IPS-NIHi11 (cell line): ENCODE measurements at regions not wholly inside any gene's neighbourhood (a gene's known extent, or its start where the extent isn't known, plus 50 kb on each side); places are given as distances from the start of the nearest gene placed in this dataset.

Experiments used
- DNase-seq: peaks from one replicate; pipeline ENCODE4 v3.0.0; 2012; ENCODE audit warnings: mixed read lengths, low spot score

- no peak for DNase-seq
Measured at GRCh38 chr17:51491416-51491815, 231.1 kb downstream of the UTP18 start.

- no peak for DNase-seq
Measured at GRCh38 chr17:51493206-51493605, 232.9 kb downstream of the UTP18 start.

GRCh38 chr17:51496378-51496777, 236.0 kb downstream of the UTP18 start:
- DNase-seq = no peak

GRCh38 chr17:51499897-51500296, 239.6 kb downstream of the UTP18 start:
- DNase-seq = no peak

- DNase-seq = no peak
Measured at GRCh38 chr17:51500454-51500853, 240.1 kb downstream of the UTP18 start.

GRCh38 chr17:51505450-51505849, 245.1 kb downstream of the UTP18 start:
- DNase-seq = no peak

GRCh38 chr17:51507444-51507843, 247.1 kb downstream of the UTP18 start:
- no peak for DNase-seq

GRCh38 chr17:51508048-51508447, 247.7 kb downstream of the UTP18 start:
- no peak for DNase-seq

- no peak for DNase-seq
Measured at GRCh38 chr17:51510940-51511339, 250.6 kb downstream of the UTP18 start.

- DNase-seq = no peak
Measured at GRCh38 chr17:51512220-51512907, 252.0 kb downstream of the UTP18 start.

GRCh38 chr17:51516924-51517323, 256.6 kb downstream of the UTP18 start:
- DNase-seq = no peak

- DNase-seq = no peak
Measured at GRCh38 chr17:51524524-51524923, 264.2 kb downstream of the UTP18 start.

- no peak for DNase-seq
Measured at GRCh38 chr17:51526507-51526906, 266.2 kb downstream of the UTP18 start.

GRCh38 chr17:51527225-51527982, 267.1 kb downstream of the UTP18 start:
- DNase-seq = no peak

- no peak for DNase-seq
Measured at GRCh38 chr17:51528111-51528510, 267.8 kb downstream of the UTP18 start.

GRCh38 chr17:51533219-51533618, 272.9 kb downstream of the UTP18 start:
- no peak for DNase-seq

GRCh38 chr17:51533821-51534220, 273.5 kb downstream of the UTP18 start:
- DNase-seq = no peak

GRCh38 chr17:51536627-51537026, 276.3 kb downstream of the UTP18 start:
- no peak for DNase-seq

- no peak for DNase-seq
Measured at GRCh38 chr17:51537996-51538550, 277.7 kb downstream of the UTP18 start.

- DNase-seq = no peak
Measured at GRCh38 chr17:51540151-51540550, 279.8 kb downstream of the UTP18 start.

GRCh38 chr17:51541215-51541614, 280.9 kb downstream of the UTP18 start:
- DNase-seq = no peak

GRCh38 chr17:51546114-51546513, 285.8 kb downstream of the UTP18 start:
- no peak for DNase-seq

GRCh38 chr17:51548125-51548524, 287.8 kb downstream of the UTP18 start:
- DNase-seq = no peak
